NCI-H82 treated with DMSO at 0.1 percent for 48 hours (cell line): ENCODE measurements at regions not wholly inside any gene's neighbourhood (a gene's known extent, or its start where the extent isn't known, plus 50 kb on each side); places are given as distances from the start of the nearest gene placed in this dataset.

Experiments
- DNase-seq: peaks from one replicate; lab custom pipeline; 2025; ENCODE audit not compliant: unreplicated experiment; lab: John Stamatoyannopoulos, UW

GRCh38 chr20:12020846-12021245, 103.2 kb downstream of the BTBD3 start:
- DNase-seq: no peak

DNA sequence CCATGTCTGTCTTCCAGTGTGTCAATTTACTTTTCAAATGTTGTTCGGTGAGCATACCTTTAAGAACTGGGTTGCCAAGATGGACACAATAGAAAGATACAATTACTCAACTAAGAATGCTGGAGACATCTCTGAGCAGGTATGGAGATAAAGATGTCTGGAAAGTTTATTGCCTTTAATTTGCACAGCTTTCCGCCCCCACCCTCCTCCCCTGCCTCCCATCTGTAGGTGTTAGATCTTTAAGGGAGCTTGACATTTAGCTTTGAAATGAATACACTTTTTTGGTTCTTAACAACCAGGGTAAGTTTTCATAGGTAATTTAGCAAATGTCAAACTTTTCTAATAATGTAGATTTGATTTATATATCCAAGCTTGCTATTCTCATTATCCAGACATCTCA, 104.4 kb downstream of the BTBD3 start:
- no peak for DNase-seq

- DNase-seq: no peak
Observed at GRCh38 chr20:12023194-12023795, 105.6 kb downstream of the BTBD3 start.

DNA sequence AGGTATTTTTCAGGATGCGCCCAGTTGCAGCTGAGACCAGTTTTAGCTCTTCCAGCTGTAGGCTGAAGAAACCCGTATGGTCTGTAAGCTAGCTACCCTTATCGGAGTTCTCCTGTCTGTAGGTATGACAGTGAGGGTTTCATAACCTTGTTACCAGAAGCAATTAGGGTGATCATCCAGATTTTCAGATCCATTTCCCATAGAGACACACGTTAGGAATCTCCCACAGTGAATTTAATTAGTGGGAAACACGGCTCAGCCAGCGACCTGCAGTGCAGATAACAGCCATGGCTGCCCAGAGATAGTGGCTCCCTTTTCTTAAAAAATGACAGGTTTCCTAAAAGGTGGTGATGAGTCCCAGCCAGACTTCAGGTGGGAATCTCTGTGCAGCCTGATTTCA, 111.1 kb downstream of the BTBD3 start:
- no peak for DNase-seq

GRCh38 chr20:12030470-12030869, 112.8 kb downstream of the BTBD3 start:
- DNase-seq: no peak

- DNase-seq: no peak
Observed at GRCh38 chr20:12036142-12036541, 118.4 kb downstream of the BTBD3 start.

- DNase-seq: no peak
Observed at GRCh38 chr20:12037521-12037920, 119.8 kb downstream of the BTBD3 start.

DNA sequence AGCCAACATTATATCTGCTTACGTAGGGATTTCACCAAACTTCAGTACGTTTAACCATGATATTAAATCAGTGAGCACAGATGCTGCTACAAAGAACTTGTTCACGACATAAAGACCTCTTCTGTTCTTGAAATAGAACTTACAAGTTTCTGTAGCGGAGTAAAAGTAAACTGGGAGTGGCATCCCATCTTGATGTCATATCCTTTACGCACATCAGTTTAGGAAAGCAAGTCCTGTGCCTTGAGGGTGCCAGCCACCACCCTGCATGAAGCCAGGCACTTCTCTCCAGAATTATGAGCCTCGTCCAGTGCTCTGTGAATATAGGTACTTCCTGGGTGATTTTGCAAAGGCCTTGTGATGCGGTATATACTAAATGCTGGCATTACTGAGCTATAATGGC, 122.6 kb downstream of the BTBD3 start:
- no peak for DNase-seq

GRCh38 chr20:12044969-12045368, 127.3 kb downstream of the BTBD3 start:
- DNase-seq: no peak

DNA sequence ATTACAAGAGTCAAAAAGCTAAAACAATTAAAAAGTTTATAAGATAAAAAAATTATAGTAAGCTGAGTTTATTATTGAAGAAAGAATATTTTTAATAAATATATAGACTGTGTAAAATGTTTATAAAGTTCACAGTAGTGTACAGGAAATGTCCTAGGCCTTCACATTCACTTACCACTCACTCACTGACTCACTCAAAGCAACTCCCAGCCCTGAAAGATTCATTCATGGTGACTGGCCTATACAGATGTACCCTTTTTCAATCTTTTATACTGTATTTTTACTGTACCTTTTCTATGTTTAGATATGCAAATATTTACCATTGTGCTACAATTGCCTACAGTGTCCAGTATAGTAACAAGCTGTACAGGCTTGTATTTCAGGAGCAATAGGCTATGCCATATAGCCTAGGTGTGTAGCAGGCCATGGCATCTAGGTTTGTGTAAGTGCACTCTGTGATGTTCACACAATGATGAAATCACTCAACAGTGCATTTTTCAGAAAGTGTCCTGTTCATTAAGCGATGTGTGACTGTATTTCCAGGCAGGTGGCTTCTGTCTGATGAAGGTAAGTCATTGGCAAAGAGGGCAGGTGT, 130.2 kb downstream of the BTBD3 start:
- no peak for DNase-seq

- no peak for DNase-seq
Observed at GRCh38 chr20:12049125-12049524, 131.4 kb downstream of the BTBD3 start.

GRCh38 chr20:12051206-12052163, 133.8 kb downstream of the BTBD3 start:
- DNase-seq: no peak

DNA sequence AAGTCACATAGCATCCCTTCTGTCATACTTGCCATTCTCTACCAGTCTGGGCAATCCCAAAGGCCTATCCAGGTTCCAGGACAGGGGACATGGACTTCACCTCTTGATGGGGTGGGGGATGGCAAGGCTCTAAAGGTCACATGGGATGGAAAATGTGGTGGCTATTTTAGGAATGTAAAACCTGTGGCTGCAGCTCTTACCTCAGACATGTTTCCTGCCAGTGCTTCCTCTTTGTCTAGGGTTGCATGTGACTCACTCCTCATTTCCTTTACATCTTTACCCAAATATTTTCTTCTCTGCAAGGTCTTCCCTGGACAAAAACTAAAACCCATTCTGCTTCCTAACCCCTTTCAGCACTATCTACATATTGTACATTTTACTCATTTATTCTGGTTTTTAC, 135.7 kb downstream of the BTBD3 start:
- no peak for DNase-seq

- no peak for DNase-seq
Observed at GRCh38 chr20:12054556-12054955, 136.9 kb downstream of the BTBD3 start.

DNA sequence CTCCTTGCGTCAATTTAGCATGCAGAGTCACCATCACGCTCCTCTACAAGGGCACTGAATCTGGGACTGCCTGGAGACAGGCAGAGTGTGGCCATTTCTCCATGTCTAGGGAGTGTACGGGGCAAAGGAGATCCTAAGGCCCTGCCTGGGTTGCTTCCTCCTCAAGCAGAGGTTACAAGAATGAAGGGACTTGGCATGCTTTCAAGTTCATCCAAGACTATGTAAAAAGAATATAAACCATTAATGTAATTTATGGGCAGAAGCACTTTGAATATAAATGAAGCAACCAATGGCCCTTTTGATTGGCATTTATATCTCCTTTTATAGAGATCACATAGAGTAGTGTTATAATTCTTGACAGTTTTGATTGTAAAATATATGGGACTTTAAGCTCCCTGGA, 137.5 kb downstream of the BTBD3 start:
- no peak for DNase-seq

DNA sequence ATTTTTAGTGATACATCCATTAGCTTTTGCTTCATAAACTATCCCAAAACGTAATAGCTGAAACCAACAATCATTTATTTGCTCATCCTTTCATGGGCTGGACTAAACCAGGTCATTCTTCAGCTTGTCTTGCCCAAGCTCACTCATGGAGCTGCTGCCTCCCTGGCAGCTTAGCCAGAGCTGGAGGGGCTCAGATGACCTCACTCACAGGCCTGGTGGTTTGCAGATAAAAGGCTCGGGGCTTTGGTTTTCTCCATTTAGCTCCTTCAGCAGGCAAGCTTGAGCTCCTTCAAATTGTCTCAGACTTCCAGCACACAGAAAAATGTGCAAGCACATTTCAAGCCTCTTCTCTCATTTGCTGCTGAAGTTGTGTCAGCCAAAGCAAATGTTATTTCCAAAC, 139.1 kb downstream of the BTBD3 start:
- no peak for DNase-seq

- DNase-seq: no peak
Observed at GRCh38 chr20:12057778-12058177, 140.1 kb downstream of the BTBD3 start.

DNA sequence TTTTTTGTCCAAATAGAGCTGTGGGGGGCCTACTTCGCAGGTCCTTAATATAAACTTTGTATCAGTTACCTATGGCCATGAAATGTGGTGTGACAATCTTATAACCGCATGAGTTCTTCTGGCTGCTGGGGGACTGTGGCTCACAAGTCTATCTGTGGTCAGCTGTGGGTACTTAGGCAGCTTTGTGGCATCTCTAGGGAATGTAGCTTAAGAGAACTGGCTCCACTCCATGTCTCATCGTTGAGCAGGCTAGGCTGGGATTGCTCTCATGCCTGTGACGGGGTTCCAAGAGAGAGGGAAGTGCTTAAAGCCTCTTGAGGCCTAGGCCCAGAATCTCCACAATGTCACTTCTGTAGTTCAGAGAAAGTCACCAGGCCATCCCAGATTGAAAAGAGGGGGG, 140.5 kb downstream of the BTBD3 start:
- DNase-seq: no peak

DNA sequence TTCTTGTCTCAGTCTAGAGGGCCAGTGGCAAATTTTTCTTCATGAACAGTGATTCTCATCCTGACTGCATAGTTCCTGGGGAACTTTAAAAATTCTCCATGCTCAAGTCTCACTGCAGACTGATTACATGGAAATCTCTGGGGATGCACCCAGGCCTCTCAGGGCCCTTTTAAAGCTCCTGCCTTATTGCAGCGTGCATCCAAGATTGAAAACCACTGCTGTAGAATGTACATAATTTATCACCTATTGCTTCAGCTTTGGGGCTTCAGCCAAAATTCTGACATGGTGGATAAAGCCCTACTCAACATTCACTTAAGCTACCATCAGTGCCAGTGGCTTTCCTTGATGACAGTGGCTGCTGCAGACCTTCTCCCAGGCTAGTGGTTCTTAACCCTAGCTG, 143.8 kb downstream of the BTBD3 start:
- no peak for DNase-seq

DNA sequence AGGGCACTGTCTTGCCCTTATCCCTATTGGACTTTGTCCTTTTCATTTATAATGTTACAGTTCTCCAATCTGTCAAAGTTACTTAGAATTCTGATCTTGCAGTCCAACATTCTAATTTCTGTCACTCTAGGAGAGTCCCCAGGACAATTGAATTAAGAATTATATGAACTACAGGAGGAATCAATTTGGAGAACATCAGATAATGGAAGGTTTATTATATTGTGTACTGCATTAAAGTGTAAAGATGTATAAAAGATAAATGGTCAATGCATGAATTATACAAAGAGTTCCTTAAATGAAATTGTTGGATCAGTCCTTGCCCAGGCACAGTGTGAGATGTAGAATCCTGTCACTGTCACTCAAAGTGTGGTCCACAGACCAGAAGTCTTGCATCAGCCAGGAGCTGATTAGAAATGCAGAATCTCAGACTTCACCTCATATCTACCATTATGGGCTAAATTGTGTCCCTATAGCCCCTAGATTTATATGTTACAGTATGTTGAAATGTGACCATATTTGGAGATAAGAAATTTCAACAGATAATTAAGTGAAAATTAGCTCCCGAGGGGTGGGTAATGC, 145.5 kb downstream of the BTBD3 start:
- DNase-seq: no peak

GRCh38 chr20:12064540-12064939, 146.8 kb downstream of the BTBD3 start:
- no peak for DNase-seq

GRCh38 chr20:12067686-12068085, 150.0 kb downstream of the BTBD3 start:
- DNase-seq: no peak
